ENCODE measurements at regions not wholly inside any gene's neighbourhood (a gene's known extent, or its start where the extent isn't known, plus 50 kb on each side); places are given as distances from the start of the nearest gene placed in this dataset.

- DNase-seq (ENCODE audit: extremely low spot score), result no peak
- POLR2A ChIA-PET, result no interaction called here
- CTCF ChIA-PET, result no interaction called here
- TF ChIP-seq CTCF (IDR thresholded peaks at IDR 0.05; ENCODE audit: control extremely low read depth, extremely low read depth, low read depth, missing control alignments), result no peak
Observed at GRCh38 chr5:165258197-165258771, 1752.9 kb downstream of the MAT2B start.

- POLR2A ChIA-PET, result no interaction called here
- CTCF ChIA-PET, result no interaction called here
- DNase-seq (ENCODE audit: extremely low spot score), result no peak
- TF ChIP-seq CTCF (IDR thresholded peaks at IDR 0.05; ENCODE audit: control extremely low read depth, extremely low read depth, low read depth, missing control alignments), result no peak
Observed at GRCh38 chr5:165260426-165260825, 1755.0 kb downstream of the MAT2B start.

GRCh38 chr5:165263536-165263935 is 1758.1 kb downstream of the MAT2B start:
- CTCF ChIA-PET, result interaction anchor here (0.9 to 1.3 kb wide), 4 partner anchors 10 to 19 kb away, joined by 3 to 4 read pairs (median 3); no protein-coding TSS in a partner anchor
- TF ChIP-seq CTCF (IDR thresholded peaks at IDR 0.05; ENCODE audit: control extremely low read depth, extremely low read depth, low read depth, missing control alignments), result no peak
- POLR2A ChIA-PET, result no interaction called here
- DNase-seq (ENCODE audit: extremely low spot score), result no peak

- POLR2A ChIA-PET, result no interaction called here
Observed at GRCh38 chr5:165266939-165267338, 1761.5 kb downstream of the MAT2B start.

GRCh38 chr5:165272436-165272835 is 1767.0 kb downstream of the MAT2B start:
- no peak for DNase-seq (ENCODE audit: extremely low spot score)
- ChIA-PET CTCF (interaction anchor here (1.4 to 1.5 kb wide), 2 partner anchors 10 to 29 kb away, joined by 3 to 4 read pairs; no protein-coding TSS in a partner anchor), POLR2A (no interaction called here)

More at GRCh38 chr5:165266939-165267338, 1761.5 kb downstream of the MAT2B start:
- no peak for DNase-seq (ENCODE audit: extremely low spot score)
- TF ChIP-seq CTCF (IDR thresholded peaks at IDR 0.05; ENCODE audit: control extremely low read depth, extremely low read depth, low read depth, missing control alignments), result no peak
- CTCF ChIA-PET, result interaction anchor here (1.6 kb wide), 1 partner anchor 27 kb away, joined by 3 read pairs; no protein-coding TSS in a partner anchor

GRCh38 chr5:165277661-165278060 is 1772.2 kb downstream of the MAT2B start:
- no peak for TF ChIP-seq CTCF (IDR thresholded peaks at IDR 0.05; ENCODE audit: control extremely low read depth, extremely low read depth, low read depth, missing control alignments)
- ChIA-PET CTCF (interaction anchor here (1.3 to 2.3 kb wide), 2 partner anchors 9 to 14 kb away, joined by 3 to 7 read pairs; no protein-coding TSS in a partner anchor), POLR2A (no interaction called here)
- no peak for DNase-seq (ENCODE audit: extremely low spot score)

More at GRCh38 chr5:165272436-165272835, 1767.0 kb downstream of the MAT2B start:
- no peak for TF ChIP-seq CTCF (IDR thresholded peaks at IDR 0.05; ENCODE audit: control extremely low read depth, extremely low read depth, low read depth, missing control alignments)

Measured in GM10248 (cell line).